ENCODE measurements at regions not wholly inside any gene's neighbourhood (a gene's known extent, or its start where the extent isn't known, plus 50 kb on each side); places are given as distances from the start of the nearest gene placed in this dataset.

DNA sequence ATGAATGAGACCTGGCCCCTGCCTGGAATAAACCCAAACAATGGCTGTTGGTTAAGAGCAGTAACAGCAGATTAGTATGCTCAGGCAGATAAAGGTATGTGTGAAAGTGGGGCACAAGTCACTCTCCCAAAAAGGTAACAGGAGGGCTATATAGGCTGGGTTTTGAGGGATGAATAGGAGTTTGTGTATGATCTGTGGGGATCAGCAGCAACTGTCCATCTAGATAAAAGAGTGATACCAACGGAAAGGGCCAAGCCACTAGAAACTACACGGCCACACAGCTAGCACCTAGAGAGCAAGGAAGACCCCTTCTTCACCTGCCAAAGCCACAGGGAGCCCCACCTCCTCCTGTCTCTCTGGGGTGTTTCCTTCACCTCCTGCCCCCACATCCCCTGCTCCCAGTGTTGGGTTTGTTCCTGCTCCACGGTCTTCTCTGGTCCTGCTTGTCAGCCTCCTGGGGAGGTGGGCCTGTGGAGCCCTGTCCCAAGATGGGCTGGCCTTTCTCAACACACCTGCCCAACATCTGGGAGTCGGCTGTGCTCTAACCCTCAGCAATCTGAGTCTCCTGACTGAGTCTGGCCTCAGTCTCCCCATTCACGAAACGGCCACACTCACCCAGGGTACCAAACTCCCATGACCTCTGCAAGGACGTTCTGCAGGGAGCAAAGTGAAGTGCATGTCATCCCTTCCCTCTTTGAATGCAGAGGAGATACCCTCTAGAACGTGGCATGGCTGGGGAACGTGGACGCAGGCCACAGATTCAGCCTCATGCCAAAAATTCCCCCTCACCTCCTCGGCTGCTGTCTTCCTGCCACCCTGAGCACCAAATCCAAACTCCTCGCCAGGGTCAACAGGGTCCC is 108.2 kb downstream of the NCOR2 start:
- no peak for DNase-seq (ENCODE audit: low read depth)

DNA sequence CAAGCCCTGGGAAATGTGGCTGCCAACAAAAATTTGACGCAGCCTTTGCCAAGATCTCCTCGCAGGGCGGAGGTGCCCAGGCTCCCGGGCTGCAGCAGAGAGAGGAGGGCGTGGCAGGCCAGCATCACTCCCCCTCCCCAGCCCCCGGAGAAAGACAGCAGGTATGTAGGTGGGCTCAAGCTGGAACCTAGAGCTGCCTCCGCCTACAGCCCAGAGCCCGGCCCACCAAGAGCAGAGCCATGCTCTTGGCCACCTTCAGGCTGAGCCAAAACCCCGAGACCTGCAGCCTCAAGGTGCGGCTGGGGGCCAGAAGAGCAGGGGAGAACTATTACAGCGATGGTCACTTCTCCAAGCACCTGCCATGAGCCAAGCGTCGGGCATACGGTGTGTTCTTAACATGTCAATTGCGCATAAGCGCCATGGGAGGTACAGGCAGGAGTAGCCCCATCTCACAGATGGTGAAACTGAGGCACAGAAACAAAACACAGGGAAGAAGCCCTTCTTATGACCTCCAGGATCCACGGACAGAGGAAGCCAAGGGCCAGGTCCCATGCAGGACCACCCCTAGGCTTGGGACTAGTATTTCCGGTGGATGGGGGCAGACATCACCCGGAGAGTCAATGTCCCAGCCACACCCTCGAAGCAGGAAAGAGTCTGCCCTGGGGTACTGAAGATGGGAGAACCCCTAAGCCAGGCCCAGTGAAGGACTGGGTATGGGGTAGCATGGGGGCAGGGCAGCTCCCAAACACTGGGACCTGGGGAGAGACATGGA is 109.0 kb downstream of the NCOR2 start:
- DNase-seq (ENCODE audit: low read depth), result no peak

DNA sequence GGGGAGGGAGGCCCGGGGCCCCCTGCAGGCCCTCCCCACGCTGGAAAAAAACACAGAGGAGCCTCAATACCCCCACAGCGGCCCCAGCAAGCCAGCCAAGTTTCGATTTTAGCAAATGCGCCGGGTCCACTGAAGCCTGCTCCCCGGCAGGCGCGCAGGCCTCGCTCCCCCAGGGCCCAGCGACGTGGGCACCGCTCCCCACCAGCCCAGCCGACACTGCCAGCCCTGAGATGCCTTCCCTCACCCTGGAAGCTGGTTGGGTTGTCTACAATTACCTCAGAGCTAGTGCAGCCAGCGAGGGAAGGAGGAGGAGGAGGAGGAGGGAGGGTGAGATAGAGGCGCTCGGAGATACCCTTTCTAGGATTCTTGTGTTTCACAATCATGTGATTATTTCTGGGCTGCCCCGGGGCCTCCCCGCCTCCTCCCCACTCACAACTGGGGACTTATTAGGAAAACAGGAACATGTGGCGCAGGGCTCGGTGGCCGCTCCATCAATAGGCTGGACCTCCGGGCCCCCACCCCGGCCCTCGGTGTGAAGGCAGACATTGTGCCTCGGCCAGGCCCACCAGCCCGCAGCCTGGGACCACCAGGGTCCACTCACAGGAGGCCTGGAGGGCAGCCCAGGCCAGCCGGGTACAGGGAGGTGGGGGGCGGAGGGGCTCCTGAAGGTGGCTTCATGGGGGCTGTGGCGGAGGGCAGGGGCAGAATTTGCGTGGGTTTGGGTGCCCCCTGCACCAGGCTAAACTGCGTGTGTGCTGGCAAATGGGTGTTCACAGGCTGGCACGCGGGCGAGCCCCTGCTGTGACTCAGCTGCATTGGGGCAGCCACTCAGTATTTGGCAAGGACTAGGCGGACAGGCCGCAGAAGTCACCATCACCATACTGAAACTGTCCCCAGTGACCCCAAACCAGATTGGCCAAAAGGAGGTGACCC is 109.9 kb downstream of the NCOR2 start:
- DNase-seq (ENCODE audit: low read depth), result no peak

DNA sequence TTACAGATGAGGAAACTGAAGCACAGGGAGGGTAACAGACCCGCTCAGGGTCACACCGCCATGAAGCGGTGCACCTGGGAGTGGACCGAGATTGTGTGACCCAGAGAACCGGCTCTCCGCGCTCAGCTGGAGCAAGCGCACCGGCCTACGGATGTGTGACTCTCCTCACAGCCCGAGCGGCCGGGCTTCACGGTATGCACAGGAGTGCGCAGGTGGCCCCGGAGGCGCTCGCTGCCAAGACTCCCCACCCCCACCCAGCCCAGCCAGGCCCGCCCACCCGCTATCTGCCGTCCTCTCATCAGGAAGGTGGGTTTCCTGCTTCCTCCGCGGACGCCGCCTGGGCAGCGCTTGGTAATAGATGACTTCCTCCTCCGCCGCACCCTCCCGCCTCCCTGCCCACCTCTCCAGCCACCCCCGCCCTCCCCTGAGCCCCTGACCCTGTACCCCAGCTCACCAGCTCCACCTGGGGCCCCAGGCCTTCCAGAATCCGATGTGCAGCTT is 110.7 kb downstream of the NCOR2 start:
- DNase-seq (ENCODE audit: low read depth), result no peak

DNA sequence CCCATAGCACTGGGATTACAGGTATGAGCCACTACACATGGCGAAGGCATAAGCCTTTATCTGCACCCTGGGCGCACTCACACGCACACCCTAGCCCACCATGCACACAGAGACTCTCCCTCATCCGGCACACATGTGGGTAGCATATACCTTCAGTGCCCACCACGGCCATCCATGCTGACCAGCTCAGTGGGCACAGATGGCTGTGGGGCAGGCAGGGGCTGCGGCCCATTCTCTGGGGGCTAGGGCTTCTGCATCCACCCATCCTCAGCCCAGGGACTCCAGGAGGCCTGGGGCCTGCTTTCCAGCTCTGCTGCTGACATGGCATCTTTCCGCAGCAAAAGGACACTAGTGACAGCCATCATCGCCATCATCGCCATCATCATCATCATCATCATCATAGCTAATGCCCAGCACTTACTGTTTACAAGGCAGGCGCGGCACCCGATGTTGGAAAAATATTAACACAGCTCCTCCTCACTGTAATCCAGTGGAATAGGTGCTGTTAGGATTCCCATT is 111.2 kb downstream of the NCOR2 start:
- DNase-seq (ENCODE audit: low read depth), result no peak

DNA sequence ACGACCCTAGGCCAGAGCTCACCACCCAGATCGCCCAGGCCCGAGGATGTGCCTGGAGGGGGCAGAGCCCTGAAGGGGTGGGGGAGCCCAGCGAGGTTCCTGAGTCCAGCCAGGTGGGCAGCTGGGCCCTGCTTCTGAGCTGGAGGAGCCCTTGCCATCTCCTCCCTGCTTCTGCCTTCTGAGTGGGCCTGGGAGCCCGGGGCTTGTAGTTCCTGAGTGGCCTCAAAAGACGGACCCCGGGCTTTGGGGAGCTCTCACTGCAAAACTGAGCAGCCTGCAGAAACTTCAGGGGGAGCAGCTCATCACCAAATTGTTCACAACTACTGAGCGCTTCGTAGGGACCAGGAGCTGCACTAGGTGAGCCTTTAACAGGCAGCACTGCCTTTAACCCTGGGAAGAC is 112.1 kb downstream of the NCOR2 start:
- no peak for DNase-seq (ENCODE audit: low read depth)

DNA sequence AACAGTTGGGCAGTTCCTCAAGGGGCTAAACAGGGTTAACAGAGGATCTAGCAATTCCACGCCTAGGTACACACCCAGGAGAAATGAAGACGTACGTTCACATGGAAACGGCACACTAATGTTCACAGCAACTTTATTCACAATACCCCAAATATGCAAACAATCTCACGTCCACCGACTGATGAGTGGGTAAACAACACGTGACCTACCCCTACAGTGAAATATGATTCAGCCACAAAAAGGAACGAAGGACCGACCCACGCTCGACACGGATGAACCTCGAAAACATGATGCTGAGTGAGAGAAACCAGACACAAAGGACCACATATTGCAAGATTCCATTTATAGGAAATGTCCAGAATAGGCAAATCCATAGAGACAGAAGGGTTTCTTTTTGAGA is 112.7 kb downstream of the NCOR2 start:
- DNase-seq (ENCODE audit: low read depth), result no peak

DNA sequence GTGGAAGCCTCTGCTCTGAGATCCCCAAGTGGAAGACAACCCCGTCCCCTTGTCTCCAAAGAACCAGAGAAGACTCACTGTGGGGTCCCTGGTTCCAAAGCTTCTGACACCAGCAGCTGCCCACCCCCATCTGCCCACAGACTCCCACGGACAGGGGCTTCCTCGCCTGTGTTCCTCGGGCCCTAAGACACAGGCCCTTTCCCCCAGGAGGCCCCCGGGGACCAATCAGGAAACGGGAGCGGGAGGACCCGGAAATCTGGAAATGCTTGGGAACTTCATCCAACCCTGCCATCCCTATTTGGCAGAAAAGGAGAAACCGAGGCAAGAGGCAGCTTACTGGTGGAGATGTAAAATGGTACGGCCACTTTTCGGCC is 113.1 kb downstream of the NCOR2 start:
- DNase-seq (ENCODE audit: low read depth), result no peak

DNA sequence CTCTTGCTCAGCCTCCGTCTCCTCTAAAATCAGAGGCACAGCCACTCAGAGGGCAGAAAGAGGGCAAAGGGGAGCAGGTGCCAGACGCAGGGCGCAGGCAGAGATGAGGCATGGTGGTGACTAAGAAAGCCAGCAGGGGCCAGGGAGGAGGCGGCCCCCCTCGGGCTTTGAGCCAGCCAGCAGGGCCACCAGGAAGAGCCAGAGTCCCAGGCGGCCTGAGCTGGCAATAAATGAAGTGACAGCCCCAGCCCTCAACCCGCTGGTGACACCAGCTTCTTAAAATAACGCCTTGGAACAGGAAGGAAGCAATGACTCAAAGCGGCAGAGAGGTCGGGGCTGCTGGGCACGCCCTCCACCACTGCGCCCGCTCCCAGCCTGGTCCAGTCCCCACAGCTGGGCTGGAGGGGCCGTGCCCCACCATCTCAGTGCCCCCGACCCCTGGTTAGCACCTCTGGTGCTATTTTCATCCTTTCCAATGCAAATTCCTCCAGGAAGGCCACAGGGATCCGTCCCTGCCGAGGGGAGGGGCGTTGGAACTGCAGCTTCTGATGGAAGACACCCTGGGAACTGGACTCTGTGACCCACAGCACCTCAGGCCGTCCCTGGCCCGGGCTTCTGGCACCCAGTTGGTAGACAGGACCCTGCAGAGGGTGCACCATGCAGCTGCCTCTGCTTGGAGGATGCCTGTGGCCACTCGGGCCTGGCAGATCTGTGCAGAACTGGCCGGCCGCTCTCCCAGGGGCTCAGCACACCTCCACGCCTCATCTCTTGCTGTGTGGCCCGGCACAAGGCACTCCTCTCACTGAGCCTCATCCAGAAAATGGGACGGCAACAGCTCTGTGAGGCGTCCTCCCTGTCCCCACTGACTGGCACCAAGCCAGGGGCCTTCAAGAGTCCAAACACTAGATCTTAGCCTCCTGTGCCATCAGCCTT is 113.7 kb downstream of the NCOR2 start:
- no peak for DNase-seq (ENCODE audit: low read depth)

DNA sequence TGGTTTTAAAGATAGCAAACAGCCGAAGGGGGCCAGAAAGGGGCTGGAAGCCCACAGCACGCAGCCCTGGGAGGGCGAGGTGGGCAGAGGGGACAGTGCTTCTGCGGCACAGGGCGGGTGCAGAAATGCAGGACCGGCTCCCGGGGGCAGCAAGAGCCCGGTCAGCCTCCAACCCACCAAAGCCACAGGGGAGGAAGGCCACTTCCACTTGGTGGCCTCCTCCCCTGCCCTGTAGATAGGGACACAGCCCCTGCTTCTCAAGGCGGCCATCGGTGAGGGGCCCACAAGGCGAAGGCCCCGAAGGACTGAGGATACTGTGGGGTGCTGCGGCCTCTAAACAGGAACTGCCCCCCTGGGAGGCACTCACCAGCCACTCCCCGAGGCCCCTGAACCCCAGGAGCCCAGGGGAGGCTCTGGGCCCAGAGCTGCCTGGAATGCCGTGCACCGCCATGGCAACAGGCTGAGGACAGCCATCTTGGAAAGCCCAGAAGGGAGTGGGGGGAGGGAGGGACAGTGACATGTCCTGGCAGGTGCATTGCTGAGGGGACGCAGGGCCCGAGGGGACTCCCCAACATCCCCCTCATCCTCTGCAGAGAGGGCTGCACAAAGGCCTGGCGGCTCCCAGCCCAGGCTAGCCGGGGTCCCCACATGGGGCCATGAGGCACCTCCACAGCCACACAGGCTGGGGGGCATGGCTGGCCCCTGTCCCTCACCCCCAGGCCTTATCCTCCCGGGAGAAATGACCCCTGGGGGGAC is 114.7 kb downstream of the NCOR2 start:
- DNase-seq (ENCODE audit: low read depth), result no peak

DNA sequence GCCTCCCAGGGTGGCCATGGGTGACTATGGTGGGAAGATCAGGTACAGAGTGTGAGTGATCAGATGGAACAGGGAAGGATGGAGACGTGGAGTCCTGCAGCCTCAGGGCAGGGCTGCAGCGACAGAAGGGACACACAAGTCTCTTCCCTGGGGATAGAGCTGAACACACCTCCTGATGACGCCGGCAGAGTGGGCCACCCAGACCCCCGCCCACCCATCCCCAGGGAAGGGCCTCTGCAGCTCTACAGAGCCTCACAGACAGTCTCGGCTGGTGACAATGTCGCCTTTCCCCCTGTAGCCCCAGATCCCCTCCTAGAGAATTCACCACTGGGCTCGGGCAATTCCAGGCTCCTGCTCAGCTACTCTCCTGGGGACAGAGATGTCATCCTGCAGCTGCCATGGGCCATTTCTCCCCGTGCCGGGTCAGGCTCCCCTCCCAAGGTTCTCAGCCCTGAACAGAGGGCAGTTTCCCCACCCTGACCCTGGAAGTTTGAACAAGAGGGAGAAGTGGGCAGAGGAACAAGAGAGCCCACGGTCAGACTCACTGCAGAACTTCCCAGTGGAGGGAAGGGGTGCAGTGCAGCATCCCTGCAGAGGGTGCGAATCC is 115.7 kb downstream of the NCOR2 start:
- no peak for DNase-seq (ENCODE audit: low read depth)

DNA sequence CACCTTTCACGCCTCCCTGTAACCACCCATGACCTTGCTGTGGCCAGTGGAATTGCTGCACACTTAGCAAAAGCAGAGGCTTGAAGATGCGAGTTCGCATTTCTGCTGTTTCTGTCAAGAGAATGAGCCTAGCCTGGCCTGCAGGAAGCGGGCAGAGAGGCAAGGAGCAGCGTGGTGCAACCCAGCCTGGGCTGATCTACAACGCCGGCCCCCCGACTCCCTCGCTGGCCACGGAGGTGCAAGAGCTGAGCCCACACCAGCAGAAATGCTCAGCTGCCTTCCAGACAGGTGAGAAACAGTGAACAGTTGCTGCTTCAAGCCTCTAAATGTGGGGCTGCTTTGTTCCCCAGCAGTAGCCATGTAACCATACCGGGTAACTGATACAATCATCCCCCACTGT is 116.4 kb downstream of the NCOR2 start:
- DNase-seq (ENCODE audit: low read depth), result no peak

DNA sequence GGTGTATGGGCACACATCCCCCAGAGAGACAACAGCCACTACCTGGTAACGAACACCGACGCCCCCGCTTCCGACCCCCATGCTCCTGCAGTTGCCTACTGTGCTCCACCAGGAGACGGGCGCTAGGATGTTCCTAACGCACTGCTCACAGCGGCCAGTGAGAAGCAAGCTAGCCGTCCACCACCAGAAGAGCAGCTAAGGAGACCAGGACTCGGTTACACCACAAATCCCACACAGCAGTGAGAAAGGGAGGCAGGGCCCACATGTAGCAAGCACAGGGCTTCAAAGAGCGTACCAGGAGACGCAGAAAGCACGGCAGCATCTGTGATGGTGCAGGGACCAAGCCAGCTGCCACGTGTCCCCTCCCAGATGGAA is 117.0 kb downstream of the NCOR2 start:
- DNase-seq (ENCODE audit: low read depth), result no peak

DNA sequence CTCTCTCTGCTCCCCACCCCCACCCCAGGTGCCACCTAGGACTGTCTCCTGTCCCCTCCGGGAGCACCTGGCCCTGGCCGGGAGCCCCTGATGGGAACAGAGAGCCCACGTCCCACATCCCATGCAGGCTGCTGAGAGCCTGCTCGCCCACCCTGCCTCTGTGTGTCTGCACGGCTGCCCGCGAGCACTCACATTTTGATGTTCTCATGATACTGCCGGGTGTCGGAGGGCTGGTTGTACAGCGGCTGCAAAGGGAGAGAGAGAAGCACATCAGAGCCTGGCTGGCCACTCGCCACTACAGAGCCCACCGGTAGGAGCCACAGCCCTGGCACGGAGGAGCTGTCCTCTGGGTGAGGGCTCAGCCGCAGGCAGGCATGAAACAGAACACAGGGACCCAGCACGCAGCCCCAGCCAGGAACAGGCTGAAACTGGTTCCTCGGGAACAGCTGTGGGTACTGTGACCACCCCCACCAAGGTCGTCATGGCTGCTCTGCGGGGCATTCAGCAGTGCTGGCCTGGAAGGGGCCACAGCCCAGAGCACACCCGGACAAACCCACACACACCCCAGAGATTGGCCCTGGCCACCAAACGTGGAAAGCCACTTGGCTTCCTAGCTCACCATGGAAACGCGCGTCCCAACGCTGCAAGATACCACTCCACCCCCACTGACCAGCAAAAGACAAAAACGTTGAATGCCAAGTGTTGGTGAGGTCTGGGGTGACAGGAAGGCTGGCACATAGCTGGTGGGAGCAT is 117.6 kb downstream of the NCOR2 start:
- no peak for DNase-seq (ENCODE audit: low read depth)

DNA sequence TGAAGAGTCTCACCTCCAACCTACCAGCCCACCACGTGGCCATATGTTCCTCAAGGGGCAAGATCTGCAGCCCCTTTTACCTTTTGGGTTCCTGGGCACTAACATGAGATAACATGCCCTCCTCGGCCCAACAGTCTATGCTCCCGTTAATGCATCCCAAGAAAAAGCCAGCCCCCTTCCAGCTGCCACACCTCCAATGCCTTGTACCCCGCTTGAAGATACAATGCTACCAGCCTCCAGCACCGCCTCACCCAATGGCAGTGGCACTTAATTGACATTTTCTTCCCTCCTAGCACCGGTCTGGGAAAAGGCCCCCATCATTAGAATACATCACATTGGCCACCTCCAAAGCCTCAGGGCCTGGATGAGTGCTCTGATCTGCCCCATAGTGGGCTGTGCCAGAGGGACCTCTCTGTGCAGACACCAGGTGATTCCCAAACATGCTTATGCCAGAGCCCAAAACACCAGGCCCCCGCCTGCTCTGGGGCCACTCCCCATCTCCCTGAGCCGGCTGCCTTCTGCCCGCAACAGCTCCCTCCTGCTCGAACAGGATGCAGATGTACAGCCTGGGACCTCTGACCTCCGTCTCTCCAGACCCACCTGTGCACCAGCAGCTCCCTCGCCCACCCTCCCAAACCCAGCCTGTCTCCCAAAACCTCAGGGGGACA is 118.3 kb downstream of the NCOR2 start:
- DNase-seq (ENCODE audit: low read depth), result no peak

DNA sequence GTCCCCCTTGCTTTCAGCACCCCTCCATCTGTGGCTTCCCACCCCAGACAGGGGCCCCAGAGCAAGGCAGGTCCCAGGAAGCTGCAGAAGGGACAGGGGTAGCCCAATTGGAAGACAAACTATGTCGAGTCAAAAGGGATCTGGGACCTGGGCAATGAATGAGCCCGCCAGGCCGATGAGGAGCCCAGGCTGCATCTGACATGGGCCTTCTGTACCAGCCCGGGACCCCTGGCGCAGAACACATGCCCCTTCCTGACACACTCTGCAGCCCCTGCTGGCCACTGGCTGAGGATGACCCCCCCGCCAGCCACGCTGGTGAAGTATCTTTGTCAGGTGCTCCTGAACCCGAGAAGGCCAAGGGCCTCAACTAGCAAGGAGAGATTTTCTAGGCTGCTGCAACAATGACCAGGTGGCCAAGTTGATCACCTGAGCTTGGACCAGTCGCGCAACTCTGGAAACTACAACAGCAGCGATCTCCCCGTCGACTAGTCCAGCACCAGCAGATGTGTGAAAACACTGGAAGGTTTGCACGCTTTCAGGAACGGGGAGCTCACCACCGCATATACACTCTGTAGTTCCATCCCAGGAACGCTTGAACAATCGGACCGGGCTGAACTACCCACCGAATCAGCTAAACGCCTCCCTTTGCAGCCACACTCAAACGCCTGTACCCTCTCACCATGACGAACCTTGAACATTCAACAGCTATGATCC is 119.0 kb downstream of the NCOR2 start:
- DNase-seq (ENCODE audit: low read depth), result no peak

DNA sequence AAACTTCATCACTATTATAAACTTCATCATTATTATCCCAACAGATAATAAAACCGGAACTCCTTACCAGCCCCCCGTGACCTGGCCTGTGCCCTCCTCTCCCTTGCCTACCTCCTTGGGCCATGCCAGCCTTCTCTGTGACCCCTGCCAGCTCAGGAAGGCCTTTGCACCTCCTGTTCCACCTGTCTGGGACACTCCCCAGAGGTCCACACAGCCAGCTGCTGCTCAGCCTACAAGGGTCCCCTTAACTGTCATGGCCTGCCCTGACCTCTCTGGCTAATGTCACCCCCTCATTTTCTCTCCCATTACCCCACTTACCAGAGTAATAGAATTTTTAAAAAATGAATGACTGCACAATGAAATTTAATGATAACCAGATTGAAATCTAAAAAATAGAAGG is 121.0 kb downstream of the NCOR2 start:
- DNase-seq (ENCODE audit: low read depth), result no peak
